KMS-11 (cell line): ENCODE measurements at regions not wholly inside any gene's neighbourhood (a gene's known extent, or its start where the extent isn't known, plus 50 kb on each side); places are given as distances from the start of the nearest gene placed in this dataset.
"Not testable (repeated sequence)": the region's sequence is repeated elsewhere in the genome, so short reads cannot be mapped to it uniquely, and the experiment has no call there.

Experiments
- H2AFZ ChIP-seq: fragments of 200-600 bp; sonication (generic); 2 replicates; pipeline ENCODE4 v1.6.1; 2016; ENCODE audit warnings: antibody characterized with exemption, mixed run types, low read depth
- H3K27ac ChIP-seq: fragments of 200-600 bp; sonication (generic); 2 replicates; pipeline ENCODE4 v1.6.1; 2016; ENCODE audit warnings: mild to moderate bottlenecking, mixed run types
- H3K27me3 ChIP-seq: fragments of 200-600 bp; sonication (generic); 2 replicates; pipeline ENCODE4 v1.6.1; 2017; ENCODE audit warnings: mild to moderate bottlenecking, low read depth, mixed run types, moderate library complexity; ENCODE audit not compliant: insufficient read depth
- H3K36me3 ChIP-seq: fragments of 200-600 bp; sonication (generic); 2 replicates; pipeline ENCODE4 v1.6.1; 2017; ENCODE audit warnings: mild to moderate bottlenecking, mixed run types; ENCODE audit not compliant: insufficient read depth
- H3K4me1 ChIP-seq: fragments of 200-600 bp; sonication (generic); 2 replicates; pipeline ENCODE4 v1.6.1; 2016; ENCODE audit warnings: mild to moderate bottlenecking, low read depth, mixed run types; ENCODE audit not compliant: poor library complexity, severe bottlenecking
- H3K4me2 ChIP-seq: fragments of 200-600 bp; sonication (generic); 2 replicates; pipeline ENCODE4 v1.7.0; 2016; ENCODE audit warnings: mild to moderate bottlenecking, mixed run types
- H3K4me3 ChIP-seq: fragments of 200-600 bp; sonication (generic); IDR thresholded peaks from 2 replicates; pipeline ENCODE4 v1.6.1; 2017; ENCODE audit warnings: low read depth, low read length, mixed read lengths; ENCODE audit not compliant: insufficient read depth
- H3K79me2 ChIP-seq: fragments of 200-600 bp; sonication (generic); 2 replicates; pipeline ENCODE4 v1.6.1; 2016; ENCODE audit warnings: low read depth, mixed run types; ENCODE audit not compliant: insufficient read depth
- H3K9ac ChIP-seq: fragments of 200-600 bp; sonication (generic); 2 replicates; pipeline ENCODE4 v1.6.1; 2016; ENCODE audit warnings: mild to moderate bottlenecking, mixed run types
- H4K20me1 ChIP-seq: fragments of 200-600 bp; sonication (generic); 2 replicates; pipeline ENCODE4 v1.6.1; 2016; ENCODE audit warnings: mild to moderate bottlenecking, mixed run types; ENCODE audit not compliant: insufficient read depth
- CTCF ChIP-seq: fragments of 200-600 bp; sonication (generic); conservative IDR thresholded peaks from 2 replicates; pipeline ENCODE4 v1.6.1; 2017; ENCODE audit warnings: low read depth, mild to moderate bottlenecking, antibody characterized with exemption, low read length, moderate library complexity, mixed read lengths

GRCh38 chr22:25334162-25334490 is 114.7 kb downstream of the CRYBB2 start:
- H3K27me3 ChIP-seq, result no peaks in the 10 kb centered on the region
- H3K4me3 ChIP-seq, result no peak overlapping the region
- H3K79me2 ChIP-seq, result no peaks in the 10 kb centered on the region
- TF ChIP-seq CTCF, result no peak
- no peak overlapping the region for H3K9ac ChIP-seq
- H3K4me1 ChIP-seq, result no peaks in the 10 kb centered on the region
- no peak overlapping the region for H3K4me2 ChIP-seq
- H3K36me3 ChIP-seq, result no peaks in the 10 kb centered on the region
- no peak overlapping the region for H3K27ac ChIP-seq
- no peaks in the 10 kb centered on the region for H4K20me1 ChIP-seq
- no peak overlapping the region for H2AFZ ChIP-seq

GRCh38 chr22:25334631-25335030 is 115.2 kb downstream of the CRYBB2 start:
- not testable (repeated sequence) for H3K4me1 ChIP-seq, H3K36me3 ChIP-seq, H3K4me2 ChIP-seq, H3K79me2 ChIP-seq, H3K27ac ChIP-seq, H3K27me3 ChIP-seq, H2AFZ ChIP-seq, H3K9ac ChIP-seq, H4K20me1 ChIP-seq, H3K4me3 ChIP-seq

- not testable (repeated sequence) for H3K79me2 ChIP-seq, H2AFZ ChIP-seq, H3K27ac ChIP-seq, H3K36me3 ChIP-seq, H3K4me1 ChIP-seq, H3K27me3 ChIP-seq, H3K4me3 ChIP-seq, H3K4me2 ChIP-seq, H3K9ac ChIP-seq, H4K20me1 ChIP-seq
These were observed 115.8 kb downstream of the CRYBB2 start for GRCh38 chr22:25335276-25335675.

- H3K79me2 ChIP-seq, H3K4me1 ChIP-seq, H3K4me3 ChIP-seq, H2AFZ ChIP-seq, H3K27ac ChIP-seq, H3K27me3 ChIP-seq, H3K9ac ChIP-seq, H3K36me3 ChIP-seq, H3K4me2 ChIP-seq, H4K20me1 ChIP-seq: not testable (repeated sequence)
These were observed 121.1 kb downstream of the CRYBB2 start for GRCh38 chr22:25340536-25340935.

GRCh38 chr22:25344366-25344765 is 124.9 kb downstream of the CRYBB2 start:
- H2AFZ ChIP-seq, H4K20me1 ChIP-seq, H3K4me2 ChIP-seq, H3K27ac ChIP-seq, H3K9ac ChIP-seq, H3K4me1 ChIP-seq, H3K36me3 ChIP-seq, H3K4me3 ChIP-seq, H3K27me3 ChIP-seq, H3K79me2 ChIP-seq: not testable (repeated sequence)

- Histone ChIP-seq H3K36me3 (no peaks in the 10 kb centered on the region), H3K9ac (no peak overlapping the region), H3K79me2 (no peaks in the 10 kb centered on the region), H3K4me2 (no peak overlapping the region), H3K27me3 (no peaks in the 10 kb centered on the region), H3K27ac (no peak overlapping the region), H2AFZ (no peak overlapping the region), H3K4me3 (no peak overlapping the region), H3K4me1 (no peaks in the 10 kb centered on the region), H4K20me1 (no peaks in the 10 kb centered on the region)
- no peak for TF ChIP-seq CTCF
These were observed 127.7 kb downstream of the CRYBB2 start for GRCh38 chr22:25346859-25347751.
